ENCODE measurements at regions not wholly inside any gene's neighbourhood (a gene's known extent, or its start where the extent isn't known, plus 50 kb on each side); places are given as distances from the start of the nearest gene placed in this dataset.

DNA sequence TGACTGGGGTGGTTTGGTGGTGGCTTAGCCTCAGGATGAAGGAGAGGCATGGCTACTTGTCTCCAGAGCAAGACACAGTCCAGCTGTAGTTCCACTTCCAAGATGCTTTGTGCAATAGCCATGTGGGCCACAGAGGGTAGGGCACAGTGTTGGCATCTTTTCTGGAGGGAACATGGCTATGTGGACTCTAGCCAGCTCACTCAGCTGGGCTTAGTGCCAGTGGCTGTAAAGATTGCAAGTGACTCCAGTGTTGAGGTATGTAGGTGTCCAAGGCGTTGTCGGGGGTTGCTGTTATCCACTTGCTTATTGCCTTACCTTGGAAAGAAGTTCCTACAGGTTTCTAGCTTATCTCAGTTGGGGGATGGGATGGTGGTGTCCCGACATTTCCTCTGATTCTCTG, 233.4 kb downstream of the CD109 start:
- H3K4me2 ChIP-seq: no peak overlapping the region
- Mint-ChIP-seq H3K36me3 (ENCODE audit: low read depth) (no peaks in the 10 kb centered on the region), H3K27ac (no peak overlapping the region), H3K4me1 (no peaks in the 10 kb centered on the region), H3K9me3 (no peaks in the 10 kb centered on the region; the same call in 2 of the 3 replicates), H3K27me3 (ENCODE audit: insufficient read depth, low read depth, poor library complexity) (peaks cover 6% of the 10 kb centered on the region), H3K4me3 (no peak overlapping the region)
- no peak overlapping the region for H3K4me3 ChIP-seq
- ATAC-seq (no peak), DNase-seq (ENCODE audit: low spot score) (no peak)
- H3F3A ChIP-seq (replicated peaks; ENCODE audit: low read depth): no peaks in the 10 kb centered on the region
- H3K4me1 ChIP-seq (ENCODE audit: insufficient read depth): no peaks in the 10 kb centered on the region
- no peak for TF ChIP-seq POLR2AphosphoS5 (IDR thresholded peaks at IDR 0.05; ENCODE audit: low read depth)
- TF ChIP-seq, protein P1, sequence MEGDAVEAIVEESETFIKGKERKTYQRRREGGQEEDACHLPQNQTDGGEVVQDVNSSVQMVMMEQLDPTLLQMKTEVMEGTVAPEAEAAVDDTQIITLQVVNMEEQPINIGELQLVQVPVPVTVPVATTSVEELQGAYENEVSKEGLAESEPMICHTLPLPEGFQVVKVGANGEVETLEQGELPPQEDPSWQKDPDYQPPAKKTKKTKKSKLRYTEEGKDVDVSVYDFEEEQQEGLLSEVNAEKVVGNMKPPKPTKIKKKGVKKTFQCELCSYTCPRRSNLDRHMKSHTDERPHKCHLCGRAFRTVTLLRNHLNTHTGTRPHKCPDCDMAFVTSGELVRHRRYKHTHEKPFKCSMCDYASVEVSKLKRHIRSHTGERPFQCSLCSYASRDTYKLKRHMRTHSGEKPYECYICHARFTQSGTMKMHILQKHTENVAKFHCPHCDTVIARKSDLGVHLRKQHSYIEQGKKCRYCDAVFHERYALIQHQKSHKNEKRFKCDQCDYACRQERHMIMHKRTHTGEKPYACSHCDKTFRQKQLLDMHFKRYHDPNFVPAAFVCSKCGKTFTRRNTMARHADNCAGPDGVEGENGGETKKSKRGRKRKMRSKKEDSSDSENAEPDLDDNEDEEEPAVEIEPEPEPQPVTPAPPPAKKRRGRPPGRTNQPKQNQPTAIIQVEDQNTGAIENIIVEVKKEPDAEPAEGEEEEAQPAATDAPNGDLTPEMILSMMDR (conservative IDR thresholded peaks at IDR 0.05; ENCODE audit: low read depth in 2 of 2): no peak
- TF ChIP-seq, protein P2, sequence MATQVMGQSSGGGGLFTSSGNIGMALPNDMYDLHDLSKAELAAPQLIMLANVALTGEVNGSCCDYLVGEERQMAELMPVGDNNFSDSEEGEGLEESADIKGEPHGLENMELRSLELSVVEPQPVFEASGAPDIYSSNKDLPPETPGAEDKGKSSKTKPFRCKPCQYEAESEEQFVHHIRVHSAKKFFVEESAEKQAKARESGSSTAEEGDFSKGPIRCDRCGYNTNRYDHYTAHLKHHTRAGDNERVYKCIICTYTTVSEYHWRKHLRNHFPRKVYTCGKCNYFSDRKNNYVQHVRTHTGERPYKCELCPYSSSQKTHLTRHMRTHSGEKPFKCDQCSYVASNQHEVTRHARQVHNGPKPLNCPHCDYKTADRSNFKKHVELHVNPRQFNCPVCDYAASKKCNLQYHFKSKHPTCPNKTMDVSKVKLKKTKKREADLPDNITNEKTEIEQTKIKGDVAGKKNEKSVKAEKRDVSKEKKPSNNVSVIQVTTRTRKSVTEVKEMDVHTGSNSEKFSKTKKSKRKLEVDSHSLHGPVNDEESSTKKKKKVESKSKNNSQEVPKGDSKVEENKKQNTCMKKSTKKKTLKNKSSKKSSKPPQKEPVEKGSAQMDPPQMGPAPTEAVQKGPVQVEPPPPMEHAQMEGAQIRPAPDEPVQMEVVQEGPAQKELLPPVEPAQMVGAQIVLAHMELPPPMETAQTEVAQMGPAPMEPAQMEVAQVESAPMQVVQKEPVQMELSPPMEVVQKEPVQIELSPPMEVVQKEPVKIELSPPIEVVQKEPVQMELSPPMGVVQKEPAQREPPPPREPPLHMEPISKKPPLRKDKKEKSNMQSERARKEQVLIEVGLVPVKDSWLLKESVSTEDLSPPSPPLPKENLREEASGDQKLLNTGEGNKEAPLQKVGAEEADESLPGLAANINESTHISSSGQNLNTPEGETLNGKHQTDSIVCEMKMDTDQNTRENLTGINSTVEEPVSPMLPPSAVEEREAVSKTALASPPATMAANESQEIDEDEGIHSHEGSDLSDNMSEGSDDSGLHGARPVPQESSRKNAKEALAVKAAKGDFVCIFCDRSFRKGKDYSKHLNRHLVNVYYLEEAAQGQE (IDR thresholded peaks at IDR 0.05; ENCODE audit: unreplicated experiment): no peak
- TF ChIP-seq STAT1 (IDR thresholded peaks at IDR 0.05; ENCODE audit: unreplicated experiment): no peak
- no peak for TF ChIP-seq EZH2phosphoT487 (IDR thresholded peaks at IDR 0.05; ENCODE audit: unreplicated experiment)
- no peak for TF ChIP-seq EZH2 (IDR thresholded peaks at IDR 0.05; ENCODE audit: low read depth, unreplicated experiment)
- TF ChIP-seq, protein P3, sequence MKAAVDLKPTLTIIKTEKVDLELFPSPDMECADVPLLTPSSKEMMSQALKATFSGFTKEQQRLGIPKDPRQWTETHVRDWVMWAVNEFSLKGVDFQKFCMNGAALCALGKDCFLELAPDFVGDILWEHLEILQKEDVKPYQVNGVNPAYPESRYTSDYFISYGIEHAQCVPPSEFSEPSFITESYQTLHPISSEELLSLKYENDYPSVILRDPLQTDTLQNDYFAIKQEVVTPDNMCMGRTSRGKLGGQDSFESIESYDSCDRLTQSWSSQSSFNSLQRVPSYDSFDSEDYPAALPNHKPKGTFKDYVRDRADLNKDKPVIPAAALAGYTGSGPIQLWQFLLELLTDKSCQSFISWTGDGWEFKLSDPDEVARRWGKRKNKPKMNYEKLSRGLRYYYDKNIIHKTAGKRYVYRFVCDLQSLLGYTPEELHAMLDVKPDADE (IDR thresholded peaks at IDR 0.05): no peak
- TF ChIP-seq, protein P4, sequence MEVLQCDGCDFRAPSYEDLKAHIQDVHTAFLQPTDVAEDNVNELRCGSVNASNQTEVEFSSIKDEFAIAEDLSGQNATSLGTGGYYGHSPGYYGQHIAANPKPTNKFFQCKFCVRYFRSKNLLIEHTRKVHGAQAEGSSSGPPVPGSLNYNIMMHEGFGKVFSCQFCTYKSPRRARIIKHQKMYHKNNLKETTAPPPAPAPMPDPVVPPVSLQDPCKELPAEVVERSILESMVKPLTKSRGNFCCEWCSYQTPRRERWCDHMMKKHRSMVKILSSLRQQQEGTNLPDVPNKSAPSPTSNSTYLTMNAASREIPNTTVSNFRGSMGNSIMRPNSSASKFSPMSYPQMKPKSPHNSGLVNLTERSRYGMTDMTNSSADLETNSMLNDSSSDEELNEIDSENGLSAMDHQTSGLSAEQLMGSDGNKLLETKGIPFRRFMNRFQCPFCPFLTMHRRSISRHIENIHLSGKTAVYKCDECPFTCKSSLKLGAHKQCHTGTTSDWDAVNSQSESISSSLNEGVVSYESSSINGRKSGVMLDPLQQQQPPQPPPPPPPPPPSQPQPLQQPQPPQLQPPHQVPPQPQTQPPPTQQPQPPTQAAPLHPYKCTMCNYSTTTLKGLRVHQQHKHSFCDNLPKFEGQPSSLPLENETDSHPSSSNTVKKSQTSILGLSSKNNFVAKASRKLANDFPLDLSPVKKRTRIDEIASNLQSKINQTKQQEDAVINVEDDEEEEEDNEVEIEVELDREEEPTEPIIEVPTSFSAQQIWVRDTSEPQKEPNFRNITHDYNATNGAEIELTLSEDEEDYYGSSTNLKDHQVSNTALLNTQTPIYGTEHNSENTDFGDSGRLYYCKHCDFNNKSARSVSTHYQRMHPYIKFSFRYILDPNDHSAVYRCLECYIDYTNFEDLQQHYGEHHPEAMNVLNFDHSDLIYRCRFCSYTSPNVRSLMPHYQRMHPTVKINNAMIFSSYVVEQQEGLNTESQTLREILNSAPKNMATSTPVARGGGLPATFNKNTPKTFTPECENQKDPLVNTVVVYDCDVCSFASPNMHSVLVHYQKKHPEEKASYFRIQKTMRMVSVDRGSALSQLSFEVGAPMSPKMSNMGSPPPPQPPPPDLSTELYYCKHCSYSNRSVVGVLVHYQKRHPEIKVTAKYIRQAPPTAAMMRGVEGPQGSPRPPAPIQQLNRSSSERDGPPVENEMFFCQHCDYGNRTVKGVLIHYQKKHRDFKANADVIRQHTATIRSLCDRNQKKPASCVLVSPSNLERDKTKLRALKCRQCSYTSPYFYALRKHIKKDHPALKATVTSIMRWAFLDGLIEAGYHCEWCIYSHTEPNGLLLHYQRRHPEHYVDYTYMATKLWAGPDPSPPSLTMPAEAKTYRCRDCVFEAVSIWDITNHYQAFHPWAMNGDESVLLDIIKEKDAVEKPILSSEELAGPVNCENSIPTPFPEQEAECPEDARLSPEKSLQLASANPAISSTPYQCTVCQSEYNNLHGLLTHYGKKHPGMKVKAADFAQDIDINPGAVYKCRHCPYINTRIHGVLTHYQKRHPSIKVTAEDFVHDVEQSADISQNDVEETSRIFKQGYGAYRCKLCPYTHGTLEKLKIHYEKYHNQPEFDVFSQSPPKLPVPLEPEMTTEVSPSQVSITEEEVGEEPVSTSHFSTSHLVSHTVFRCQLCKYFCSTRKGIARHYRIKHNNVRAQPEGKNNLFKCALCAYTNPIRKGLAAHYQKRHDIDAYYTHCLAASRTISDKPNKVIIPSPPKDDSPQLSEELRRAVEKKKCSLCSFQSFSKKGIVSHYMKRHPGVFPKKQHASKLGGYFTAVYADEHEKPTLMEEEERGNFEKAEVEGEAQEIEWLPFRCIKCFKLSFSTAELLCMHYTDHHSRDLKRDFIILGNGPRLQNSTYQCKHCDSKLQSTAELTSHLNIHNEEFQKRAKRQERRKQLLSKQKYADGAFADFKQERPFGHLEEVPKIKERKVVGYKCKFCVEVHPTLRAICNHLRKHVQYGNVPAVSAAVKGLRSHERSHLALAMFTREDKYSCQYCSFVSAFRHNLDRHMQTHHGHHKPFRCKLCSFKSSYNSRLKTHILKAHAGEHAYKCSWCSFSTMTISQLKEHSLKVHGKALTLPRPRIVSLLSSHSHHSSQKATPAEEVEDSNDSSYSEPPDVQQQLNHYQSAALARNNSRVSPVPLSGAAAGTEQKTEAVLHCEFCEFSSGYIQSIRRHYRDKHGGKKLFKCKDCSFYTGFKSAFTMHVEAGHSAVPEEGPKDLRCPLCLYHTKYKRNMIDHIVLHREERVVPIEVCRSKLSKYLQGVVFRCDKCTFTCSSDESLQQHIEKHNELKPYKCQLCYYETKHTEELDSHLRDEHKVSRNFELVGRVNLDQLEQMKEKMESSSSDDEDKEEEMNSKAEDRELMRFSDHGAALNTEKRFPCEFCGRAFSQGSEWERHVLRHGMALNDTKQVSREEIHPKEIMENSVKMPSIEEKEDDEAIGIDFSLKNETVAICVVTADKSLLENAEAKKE (CRISPR knock-in tag; IDR thresholded peaks at IDR 0.05): no peak
- no peak for TF ChIP-seq ZNF114 (CRISPR knock-in tag; IDR thresholded peaks at IDR 0.05)
- TF ChIP-seq JUNB (IDR thresholded peaks at IDR 0.05; ENCODE audit: unreplicated experiment): no peak
- TF ChIP-seq NANOG (IDR thresholded peaks at IDR 0.05; ENCODE audit: borderline replicate concordance): no peak
- no peak overlapping the region for H3K27ac ChIP-seq (ENCODE audit: low read depth)
- no peak overlapping the region for H2AFZ ChIP-seq
- H3K36me3 ChIP-seq (ENCODE audit: insufficient read depth): peaks cover 3% of the 10 kb centered on the region; the same call in 1 of the 2 replicates
- no peaks in the 10 kb centered on the region for H4K20me1 ChIP-seq (replicated peaks; ENCODE audit: insufficient read depth)
- no peaks in the 10 kb centered on the region for H3K27me3 ChIP-seq (ENCODE audit: insufficient read depth)
- H3K79me2 ChIP-seq (replicated peaks; ENCODE audit: insufficient read depth): no peaks in the 10 kb centered on the region
- H3K9me2 ChIP-seq (ENCODE audit: insufficient read depth): no peaks in the 10 kb centered on the region; the same call in 1 of the 2 replicates

Measured in GM23338 (cell line).